H1 (cell line): ENCODE measurements at regions not wholly inside any gene's neighbourhood (a gene's known extent, or its start where the extent isn't known, plus 50 kb on each side); places are given as distances from the start of the nearest gene placed in this dataset.

Experiments used
- ATF3 ChIP-seq: IDR thresholded peaks from 2 replicates; pipeline ENCODE4 v1.6.1; 2011; ENCODE audit warnings: low read depth, mild to moderate bottlenecking, low read length; ENCODE audit not compliant: insufficient read depth
- CHD7 ChIP-seq: fragments of 300-600 bp; sonication (generic); IDR thresholded peaks from 2 replicates; pipeline ENCODE4 v1.7.1; 2012; ENCODE audit warnings: low read length, moderate library complexity, mild to moderate bottlenecking, inconsistent platforms; ENCODE audit not compliant: insufficient replicate concordance
- CREB1 ChIP-seq: IDR thresholded peaks from 2 replicates; pipeline ENCODE4 v1.6.1; 2012; ENCODE audit warnings: inconsistent platforms
- EP300 ChIP-seq, 2 experiments: IDR thresholded peaks; 1 replicate in 1 of 2; 2 replicates in 1 of 2; pipeline ENCODE4 v1.6.1; 2011 to 2012; ENCODE audit warnings: low read depth in 2 of 2, low read length in 2 of 2, mild to moderate bottlenecking in 2 of 2, borderline replicate concordance in 1 of 2, inconsistent platforms in 1 of 2, moderate library complexity in 1 of 2
- FOSL1 ChIP-seq: IDR thresholded peaks from 2 replicates; pipeline ENCODE4 v1.6.1; 2011; ENCODE audit warnings: mild to moderate bottlenecking, low read depth, low read length, moderate library complexity; ENCODE audit not compliant: insufficient read depth
- MAX ChIP-seq: IDR thresholded peaks from 2 replicates; pipeline ENCODE4 v1.6.1; 2012; ENCODE audit warnings: inconsistent platforms
- TEAD4 ChIP-seq: IDR thresholded peaks from 2 replicates; pipeline ENCODE4 v1.6.1; 2012; ENCODE audit warnings: low read depth, low read length, inconsistent platforms, mixed read lengths
- ZNF274 ChIP-seq: IDR thresholded peaks from 2 replicates; pipeline ENCODE4 v1.7.0; 2012; ENCODE audit warnings: low read length, borderline replicate concordance; ENCODE audit errors: extremely low read depth

DNA sequence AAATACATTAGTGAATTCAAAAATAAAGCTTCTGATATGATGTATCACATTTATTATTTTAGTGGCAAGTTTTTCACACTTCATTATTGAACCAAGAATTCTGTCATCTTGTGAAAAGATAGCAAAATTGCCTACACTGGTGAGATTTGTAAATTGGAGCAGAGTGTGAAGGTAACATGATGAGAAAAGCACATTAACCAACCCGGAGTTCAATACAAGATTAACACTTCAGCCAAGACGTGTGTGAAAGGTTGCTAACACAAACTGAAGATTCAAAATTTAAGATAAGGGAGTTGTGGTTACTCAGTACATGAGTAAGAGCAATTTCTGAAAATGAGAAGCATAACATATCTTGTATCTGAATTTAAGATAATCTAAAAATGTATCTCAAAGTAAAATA lies 346.7 kb downstream of the PDHA2 start (continued):
- TF ChIP-seq CHD7 (no peak), ZNF274 (no peak), CREB1 (no peak), ATF3 (no peak), TEAD4 (no peak), EP300 (IDR thresholded peaks at IDR 0.05; ENCODE audit: borderline replicate concordance in 1 of 2, low read depth in 2 of 2, low read length in 2 of 2) (no peak), FOSL1 (no peak), MAX (no peak)
